ENCODE measurements at regions not wholly inside any gene's neighbourhood (a gene's known extent, or its start where the extent isn't known, plus 50 kb on each side); places are given as distances from the start of the nearest gene placed in this dataset.

- Histone ChIP-seq H3K36me3 (ENCODE audit: insufficient read depth, low read length) (no peaks in the 10 kb centered on the region), H3K4me2 (ENCODE audit: low read length) (no peak overlapping the region), H3K9me3 (replicated peaks; ENCODE audit: low read length) (no peaks in the 10 kb centered on the region), H3K27me3 (ENCODE audit: control insufficient read depth, insufficient read depth, low read length) (no peaks in the 10 kb centered on the region), H3K9ac (ENCODE audit: low read depth, low read length) (no peak overlapping the region), H3K4me1 (ENCODE audit: control insufficient read depth, insufficient read depth, low read length) (no peaks in the 10 kb centered on the region), H3K4me3 (ENCODE audit: low read length) (no peak overlapping the region)
These were observed 337.1 kb upstream of the USP15 start for GRCh38 chr12:61923152-61923551.

DNA sequence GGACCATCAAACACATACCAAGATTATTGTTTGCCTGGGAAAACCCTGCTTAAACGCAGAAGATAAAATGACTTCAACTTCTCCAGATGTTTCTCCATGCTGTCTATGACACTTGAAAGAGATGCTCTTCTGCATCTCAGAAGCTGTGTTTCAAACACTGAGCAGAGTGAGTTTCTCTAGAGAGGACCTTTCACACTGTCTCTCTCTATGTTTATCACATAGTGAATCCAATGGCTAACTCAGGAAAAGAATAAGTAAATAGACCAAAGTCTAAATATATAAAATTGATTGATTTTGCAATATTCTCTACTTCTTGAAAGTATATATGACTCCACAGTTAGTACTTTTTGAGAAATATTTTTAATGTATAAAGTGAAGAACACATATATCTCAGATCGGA is 325.6 kb upstream of the USP15 start:
- H3K9me3 ChIP-seq (replicated peaks; ENCODE audit: low read length), result peaks cover 2% of the 10 kb centered on the region

DNA sequence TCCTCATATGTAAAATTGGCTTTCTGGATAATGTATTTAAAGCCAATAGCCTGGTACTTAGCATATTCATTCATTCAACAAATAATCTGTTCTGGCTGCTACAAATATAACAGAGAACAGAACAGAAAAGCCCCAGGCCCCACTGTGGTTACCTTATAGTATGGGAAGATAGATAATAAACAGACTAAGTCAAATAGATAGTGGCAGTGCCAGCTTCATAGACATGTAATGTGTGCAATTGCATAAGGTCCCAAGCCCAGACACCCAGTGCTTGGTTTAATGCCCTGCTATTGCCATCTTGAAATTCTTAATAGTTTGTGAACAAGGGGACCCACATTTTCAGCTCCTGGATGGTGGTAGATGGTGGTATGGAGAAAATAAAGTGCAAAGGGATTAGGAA is 320.2 kb upstream of the USP15 start:
- H3K4me2 ChIP-seq (ENCODE audit: low read length), result no peak overlapping the region
- H3K9me3 ChIP-seq (replicated peaks; ENCODE audit: low read length), result no peaks in the 10 kb centered on the region
- no peaks in the 10 kb centered on the region for H3K4me1 ChIP-seq (ENCODE audit: control insufficient read depth, insufficient read depth, low read length)
- H3K4me3 ChIP-seq (ENCODE audit: low read length), result no peak overlapping the region
- H3K27me3 ChIP-seq (ENCODE audit: control insufficient read depth, insufficient read depth, low read length), result no peaks in the 10 kb centered on the region
- H3K9ac ChIP-seq (ENCODE audit: low read depth, low read length), result no peak overlapping the region
- H3K36me3 ChIP-seq (ENCODE audit: insufficient read depth, low read length), result no peaks in the 10 kb centered on the region

More for the DNA sequence above, 325.6 kb upstream of the USP15 start:
- H3K36me3 ChIP-seq (ENCODE audit: insufficient read depth, low read length), result no peaks in the 10 kb centered on the region
- H3K9ac ChIP-seq (ENCODE audit: low read depth, low read length), result no peak overlapping the region
- no peaks in the 10 kb centered on the region for H3K4me1 ChIP-seq (ENCODE audit: control insufficient read depth, insufficient read depth, low read length)
- H3K4me3 ChIP-seq (ENCODE audit: low read length), result no peak overlapping the region
- no peak overlapping the region for H3K4me2 ChIP-seq (ENCODE audit: low read length)
- H3K27me3 ChIP-seq (ENCODE audit: control insufficient read depth, insufficient read depth, low read length), result no peaks in the 10 kb centered on the region

GRCh38 chr12:61956545-61956944 is 303.7 kb upstream of the USP15 start:
- Histone ChIP-seq H3K9me3 (replicated peaks; ENCODE audit: low read length) (no peaks in the 10 kb centered on the region), H3K4me3 (ENCODE audit: low read length) (no peak overlapping the region), H3K9ac (ENCODE audit: low read depth, low read length) (no peak overlapping the region)

GRCh38 chr12:61974461-61974860 is 285.7 kb upstream of the USP15 start:
- H3K4me3 ChIP-seq (ENCODE audit: low read length), result no peak overlapping the region
- H3K36me3 ChIP-seq (ENCODE audit: insufficient read depth, low read length), result no peaks in the 10 kb centered on the region
- H3K9ac ChIP-seq (ENCODE audit: low read depth, low read length), result no peak overlapping the region
- H3K9me3 ChIP-seq (replicated peaks; ENCODE audit: low read length), result peaks cover 8% of the 10 kb centered on the region
- no peaks in the 10 kb centered on the region for H3K4me1 ChIP-seq (ENCODE audit: control insufficient read depth, insufficient read depth, low read length)
- H3K4me2 ChIP-seq (ENCODE audit: low read length), result no peak overlapping the region
- H3K27me3 ChIP-seq (ENCODE audit: control insufficient read depth, insufficient read depth, low read length), result no peaks in the 10 kb centered on the region

More at GRCh38 chr12:61956545-61956944, 303.7 kb upstream of the USP15 start:
- Histone ChIP-seq H3K4me2 (ENCODE audit: low read length) (no peak overlapping the region), H3K4me1 (ENCODE audit: control insufficient read depth, insufficient read depth, low read length) (no peaks in the 10 kb centered on the region), H3K27me3 (ENCODE audit: control insufficient read depth, insufficient read depth, low read length) (no peaks in the 10 kb centered on the region), H3K36me3 (ENCODE audit: insufficient read depth, low read length) (no peaks in the 10 kb centered on the region)

- Histone ChIP-seq H3K36me3 (ENCODE audit: insufficient read depth, low read length) (no peaks in the 10 kb centered on the region), H3K4me1 (ENCODE audit: control insufficient read depth, insufficient read depth, low read length) (no peaks in the 10 kb centered on the region), H3K4me3 (ENCODE audit: low read length) (no peak overlapping the region), H3K9me3 (replicated peaks; ENCODE audit: low read length) (no peaks in the 10 kb centered on the region), H3K4me2 (ENCODE audit: low read length) (no peak overlapping the region), H3K9ac (ENCODE audit: low read depth, low read length) (no peak overlapping the region), H3K27me3 (ENCODE audit: control insufficient read depth, insufficient read depth, low read length) (no peaks in the 10 kb centered on the region)
These were observed 274.4 kb upstream of the USP15 start for GRCh38 chr12:61985830-61986229.

DNA sequence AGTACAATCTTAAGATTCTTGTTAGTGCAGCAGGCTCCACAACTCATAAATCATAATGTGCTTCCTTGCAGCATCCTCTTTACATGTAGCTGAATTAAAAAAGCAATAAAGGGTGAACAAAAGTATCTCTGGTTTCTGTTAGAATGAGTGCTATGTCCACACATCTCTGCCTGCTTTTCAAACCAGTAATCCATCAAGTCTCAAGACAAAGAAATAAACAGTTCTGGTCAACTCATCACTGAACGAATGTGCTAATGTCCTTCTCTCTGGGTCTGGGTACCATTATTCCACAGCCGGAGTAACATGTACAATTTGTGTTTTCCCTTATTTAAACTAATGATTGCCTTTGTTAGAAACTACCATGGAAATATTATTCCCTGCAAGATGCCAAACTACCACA is 273.0 kb upstream of the USP15 start:
- no peaks in the 10 kb centered on the region for H3K27me3 ChIP-seq (ENCODE audit: control insufficient read depth, insufficient read depth, low read length)
- no peak overlapping the region for H3K4me3 ChIP-seq (ENCODE audit: low read length)
- no peaks in the 10 kb centered on the region for H3K4me1 ChIP-seq (ENCODE audit: control insufficient read depth, insufficient read depth, low read length)
- no peak overlapping the region for H3K4me2 ChIP-seq (ENCODE audit: low read length)
- no peaks in the 10 kb centered on the region for H3K36me3 ChIP-seq (ENCODE audit: insufficient read depth, low read length)
- no peak overlapping the region for H3K9ac ChIP-seq (ENCODE audit: low read depth, low read length)
- H3K9me3 ChIP-seq (replicated peaks; ENCODE audit: low read length), result no peaks in the 10 kb centered on the region

DNA sequence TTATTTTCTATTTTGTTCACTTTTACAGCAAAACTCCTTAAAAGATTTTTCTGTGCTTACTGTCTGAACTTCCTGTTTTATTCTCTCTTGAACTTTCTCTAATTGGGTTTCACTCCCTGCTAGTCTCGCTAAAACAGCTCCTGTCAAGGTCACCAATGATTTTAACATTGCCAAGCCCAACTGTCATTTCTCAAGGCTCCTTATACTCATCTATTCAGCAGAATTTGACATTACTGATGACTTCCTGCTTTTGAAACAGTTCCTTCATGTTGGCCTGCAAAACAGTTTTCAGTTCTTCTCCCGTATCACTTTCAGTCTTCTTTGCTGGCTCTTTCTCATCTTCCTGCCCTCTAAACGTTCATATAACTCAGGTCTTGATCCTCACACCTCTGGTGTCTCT is 268.5 kb upstream of the USP15 start:
- no peaks in the 10 kb centered on the region for H3K9me3 ChIP-seq (replicated peaks; ENCODE audit: low read length)
- no peaks in the 10 kb centered on the region for H3K4me1 ChIP-seq (ENCODE audit: control insufficient read depth, insufficient read depth, low read length)
- H3K4me3 ChIP-seq (ENCODE audit: low read length), result no peak overlapping the region
- H3K9ac ChIP-seq (ENCODE audit: low read depth, low read length), result no peak overlapping the region
- H3K36me3 ChIP-seq (ENCODE audit: insufficient read depth, low read length), result no peaks in the 10 kb centered on the region
- no peak overlapping the region for H3K4me2 ChIP-seq (ENCODE audit: low read length)
- H3K27me3 ChIP-seq (ENCODE audit: control insufficient read depth, insufficient read depth, low read length), result no peaks in the 10 kb centered on the region

GRCh38 chr12:61993734-61994345 is 266.4 kb upstream of the USP15 start:
- Histone ChIP-seq H3K36me3 (ENCODE audit: insufficient read depth, low read length) (no peaks in the 10 kb centered on the region), H3K9ac (ENCODE audit: low read depth, low read length) (no peak overlapping the region), H3K9me3 (replicated peaks; ENCODE audit: low read length) (no peaks in the 10 kb centered on the region), H3K4me2 (ENCODE audit: low read length) (no peak overlapping the region), H3K4me3 (ENCODE audit: low read length) (no peak overlapping the region), H3K27me3 (ENCODE audit: control insufficient read depth, insufficient read depth, low read length) (no peaks in the 10 kb centered on the region), H3K4me1 (ENCODE audit: control insufficient read depth, insufficient read depth, low read length) (no peaks in the 10 kb centered on the region)

GRCh38 chr12:61996717-61997116 is 263.5 kb upstream of the USP15 start:
- no peak overlapping the region for H3K4me3 ChIP-seq (ENCODE audit: low read length)
- no peak overlapping the region for H3K9ac ChIP-seq (ENCODE audit: low read depth, low read length)
- no peaks in the 10 kb centered on the region for H3K27me3 ChIP-seq (ENCODE audit: control insufficient read depth, insufficient read depth, low read length)

DNA sequence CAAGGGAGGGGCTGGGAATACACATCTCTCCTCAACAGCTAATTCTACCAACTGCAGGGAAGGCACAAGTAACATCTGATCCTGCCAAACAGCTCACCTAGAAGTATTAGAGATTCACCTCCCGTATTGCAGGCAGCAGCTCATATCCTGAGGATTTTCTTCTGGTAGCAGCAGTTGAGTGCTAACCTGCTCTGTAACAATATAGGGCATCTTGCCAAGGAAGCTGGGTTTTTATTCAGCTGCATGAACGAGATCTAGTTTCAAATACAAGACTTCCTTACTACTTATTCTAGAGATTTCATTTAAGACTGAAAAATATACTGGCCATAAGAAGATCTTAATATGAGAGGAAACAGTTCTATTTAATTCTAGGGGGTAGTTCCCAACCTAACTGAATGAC is 261.4 kb upstream of the USP15 start:
- Histone ChIP-seq H3K9ac (ENCODE audit: low read depth, low read length) (no peak overlapping the region), H3K9me3 (replicated peaks; ENCODE audit: low read length) (no peaks in the 10 kb centered on the region)

More at GRCh38 chr12:61996717-61997116, 263.5 kb upstream of the USP15 start:
- Histone ChIP-seq H3K4me1 (ENCODE audit: control insufficient read depth, insufficient read depth, low read length) (no peaks in the 10 kb centered on the region), H3K36me3 (ENCODE audit: insufficient read depth, low read length) (no peaks in the 10 kb centered on the region), H3K9me3 (replicated peaks; ENCODE audit: low read length) (no peaks in the 10 kb centered on the region), H3K4me2 (ENCODE audit: low read length) (no peak overlapping the region)

GRCh38 chr12:61999311-61999710 is 260.9 kb upstream of the USP15 start:
- no peak overlapping the region for H3K9ac ChIP-seq (ENCODE audit: low read depth, low read length)
- no peak overlapping the region for H3K4me3 ChIP-seq (ENCODE audit: low read length)
- H3K9me3 ChIP-seq (replicated peaks; ENCODE audit: low read length), result no peaks in the 10 kb centered on the region
- no peaks in the 10 kb centered on the region for H3K4me1 ChIP-seq (ENCODE audit: control insufficient read depth, insufficient read depth, low read length)
- H3K27me3 ChIP-seq (ENCODE audit: control insufficient read depth, insufficient read depth, low read length), result no peaks in the 10 kb centered on the region
- no peak overlapping the region for H3K4me2 ChIP-seq (ENCODE audit: low read length)
- no peaks in the 10 kb centered on the region for H3K36me3 ChIP-seq (ENCODE audit: insufficient read depth, low read length)

More for the DNA sequence above, 261.4 kb upstream of the USP15 start:
- Histone ChIP-seq H3K27me3 (ENCODE audit: control insufficient read depth, insufficient read depth, low read length) (no peaks in the 10 kb centered on the region), H3K4me1 (ENCODE audit: control insufficient read depth, insufficient read depth, low read length) (no peaks in the 10 kb centered on the region), H3K36me3 (ENCODE audit: insufficient read depth, low read length) (no peaks in the 10 kb centered on the region), H3K4me3 (ENCODE audit: low read length) (no peak overlapping the region), H3K4me2 (ENCODE audit: low read length) (no peak overlapping the region)
